NCI-H345 treated with DMSO at 0.1 percent for 48 hours (cell line): ENCODE measurements at regions not wholly inside any gene's neighbourhood (a gene's known extent, or its start where the extent isn't known, plus 50 kb on each side); places are given as distances from the start of the nearest gene placed in this dataset.
"Not testable (repeated sequence)": the region's sequence is repeated elsewhere in the genome, so short reads cannot be mapped to it uniquely, and the experiment has no call there.

ENCODE experiments used
- DNase-seq: peaks from one replicate; lab custom pipeline; 2025; ENCODE audit not compliant: unreplicated experiment; lab: John Stamatoyannopoulos, UW

DNA sequence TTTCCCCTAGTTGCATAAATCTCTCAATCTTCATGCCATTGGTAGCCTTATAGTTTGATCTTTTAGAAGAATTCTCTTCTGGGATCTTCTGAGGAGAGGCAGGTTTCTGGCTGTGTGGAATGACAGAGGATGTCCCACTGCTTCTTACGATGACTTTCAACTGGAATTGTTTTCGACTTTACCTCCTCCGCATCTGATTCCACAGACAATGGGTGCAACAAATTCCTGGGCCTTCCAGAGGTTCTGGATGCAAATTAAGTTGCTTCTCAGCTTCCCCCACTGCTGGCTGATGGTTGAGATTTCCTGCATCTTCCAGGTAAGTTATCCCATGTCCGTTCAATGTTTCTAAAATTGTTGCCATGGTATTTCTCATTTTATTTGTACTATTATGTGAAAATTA is 142.3 kb upstream of the TSC22D1 start:
- DNase-seq = no peak

DNA sequence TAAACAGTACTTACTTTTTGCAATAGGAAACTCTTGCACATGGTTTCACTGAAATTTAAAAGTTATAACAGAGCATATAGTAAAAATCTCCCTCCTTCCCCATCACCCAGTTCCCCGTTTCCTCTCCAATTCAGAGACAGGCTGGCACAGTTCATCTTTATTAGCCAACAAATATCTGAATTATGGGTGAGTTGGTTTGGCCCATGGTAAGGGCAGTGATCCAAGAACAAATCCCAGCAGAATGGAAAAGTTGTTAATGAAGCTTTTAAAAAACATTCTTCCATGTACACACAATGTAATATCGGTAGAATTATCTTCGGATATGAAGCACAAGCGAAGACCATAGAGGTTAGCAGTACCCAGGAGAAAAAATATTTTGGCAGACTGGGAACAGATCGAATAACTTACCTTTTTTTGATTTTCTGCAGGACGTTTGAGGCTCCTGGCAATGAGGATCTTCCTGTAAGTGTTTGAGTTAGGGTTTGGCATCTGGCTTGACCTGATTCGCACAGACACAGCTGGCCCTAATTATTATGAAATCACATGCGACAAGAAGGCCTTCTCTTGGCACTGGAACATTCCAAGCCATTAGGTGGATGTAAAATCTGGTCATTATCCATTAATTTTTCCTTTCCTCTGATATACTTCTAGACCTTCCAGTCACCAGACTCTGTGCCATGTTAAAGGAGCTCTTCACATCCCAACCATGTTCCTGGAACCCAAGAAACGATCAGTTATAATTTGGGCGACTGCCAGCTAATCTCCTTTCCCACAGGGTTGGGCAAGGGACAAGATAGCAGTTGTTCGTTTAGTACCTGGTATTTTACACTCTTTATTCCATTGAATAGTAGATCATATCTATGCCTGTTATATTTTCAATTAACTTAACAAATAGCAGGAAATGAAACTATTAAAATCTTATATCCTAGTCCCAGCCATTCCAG is 139.4 kb upstream of the TSC22D1 start:
- no peak for DNase-seq

DNA sequence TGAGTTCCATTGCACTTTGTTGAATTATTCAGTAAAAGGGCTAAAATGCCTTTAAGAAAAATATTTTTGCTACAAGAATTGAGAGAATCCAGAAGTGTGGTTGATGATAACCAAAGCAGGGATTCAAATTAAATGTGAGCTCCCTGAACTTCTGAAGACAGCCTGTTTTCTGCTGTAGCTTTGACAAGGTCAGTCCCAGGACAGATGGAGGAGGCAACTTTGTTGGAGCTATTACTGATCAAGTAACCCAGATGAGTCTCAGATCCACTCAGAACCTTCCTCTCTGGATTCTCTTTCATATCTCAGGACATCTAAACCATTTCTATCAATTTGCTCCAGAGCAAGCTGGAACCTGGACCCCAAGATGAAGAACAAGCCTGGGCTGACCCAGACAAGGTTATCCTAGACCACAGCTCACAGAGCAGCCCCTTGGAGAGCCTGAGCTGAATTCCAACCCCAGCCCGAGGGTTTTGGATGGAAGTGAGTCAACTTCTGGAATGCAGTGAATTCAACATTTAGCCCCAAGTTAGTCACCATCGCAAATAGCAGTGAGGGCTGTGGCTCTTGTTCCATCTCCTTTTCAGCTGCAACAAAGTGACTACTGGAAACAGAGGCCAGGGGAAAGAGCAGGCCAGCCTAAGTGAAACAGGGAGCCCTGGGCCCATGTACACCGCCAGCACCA is 137.8 kb upstream of the TSC22D1 start:
- DNase-seq = no peak

DNA sequence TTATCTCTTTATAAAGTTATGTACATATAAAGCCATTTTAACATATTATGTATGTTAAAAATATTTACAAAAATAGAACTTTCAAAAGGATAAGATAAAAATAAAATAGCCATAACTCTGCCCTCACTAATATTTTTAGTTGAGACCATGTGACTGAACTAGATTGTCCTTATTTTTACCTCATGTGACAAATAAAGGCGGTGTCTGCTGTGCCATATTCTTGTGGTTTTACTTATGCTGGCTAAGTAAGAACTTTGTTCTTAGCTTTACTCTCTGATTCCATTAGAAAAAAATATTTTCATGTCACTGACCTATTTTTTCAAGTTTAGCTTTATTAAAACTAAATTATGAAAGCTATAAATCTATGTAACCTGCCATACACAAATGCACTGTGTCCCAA is 135.6 kb upstream of the TSC22D1 start:
- DNase-seq = no peak

DNA sequence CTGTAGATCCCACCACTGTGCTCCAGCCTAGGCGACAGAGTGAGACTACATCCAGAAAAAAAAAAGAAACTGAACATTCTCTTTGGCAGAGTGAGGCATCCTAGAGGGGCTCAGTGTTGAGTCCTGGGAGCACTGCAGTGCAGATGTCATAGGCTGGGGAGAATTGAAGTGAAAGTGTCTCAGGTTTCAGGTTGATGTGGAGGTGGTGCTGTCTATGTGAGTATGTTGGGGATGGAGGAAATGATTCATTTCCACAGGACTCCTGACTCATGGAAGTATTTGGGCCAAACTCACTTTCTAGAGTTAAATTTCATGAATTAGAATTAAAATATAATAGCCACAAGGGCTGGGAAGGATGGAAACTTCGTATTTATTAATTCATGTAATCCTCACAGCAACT is 134.4 kb upstream of the TSC22D1 start:
- DNase-seq = no peak

DNA sequence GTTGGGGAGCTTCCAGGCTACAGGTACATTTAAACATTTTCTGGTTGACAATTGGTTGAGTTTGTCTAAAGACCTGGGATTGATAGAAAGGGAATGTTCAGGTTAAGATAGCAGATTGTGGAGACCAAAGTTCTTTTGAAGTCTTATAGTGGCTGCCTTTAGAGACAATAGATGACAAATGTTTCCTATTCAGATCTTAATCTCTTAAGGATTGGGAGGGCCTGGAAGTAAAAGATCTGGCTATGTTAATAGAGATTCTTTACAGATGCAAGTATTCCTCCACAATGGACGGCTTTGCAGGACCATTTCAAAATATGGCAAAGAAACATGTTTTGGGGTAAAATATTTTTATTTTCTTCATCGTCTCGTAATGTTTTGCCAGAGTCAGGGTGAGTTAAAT is 128.7 kb upstream of the TSC22D1 start:
- not testable (repeated sequence) for DNase-seq

DNA sequence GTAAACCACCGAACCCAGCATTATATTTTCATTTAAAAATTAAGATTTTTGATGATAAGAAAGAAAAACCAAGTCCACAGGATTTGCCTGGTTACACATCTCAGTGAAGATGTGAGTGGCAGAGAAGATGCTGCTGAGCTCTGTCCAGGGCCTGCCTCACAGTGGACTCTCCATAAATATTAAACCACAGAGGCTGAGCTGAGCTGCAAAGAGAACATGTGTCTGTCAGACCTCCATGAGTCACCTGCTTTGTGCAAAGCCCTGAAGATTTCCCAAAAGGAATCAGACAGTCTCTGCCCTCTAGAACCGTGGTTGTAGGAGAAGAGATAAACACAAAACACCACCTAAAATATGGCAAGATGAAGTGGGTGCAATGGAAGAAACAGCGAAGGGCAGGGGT is 127.2 kb upstream of the TSC22D1 start:
- DNase-seq = no peak

DNA sequence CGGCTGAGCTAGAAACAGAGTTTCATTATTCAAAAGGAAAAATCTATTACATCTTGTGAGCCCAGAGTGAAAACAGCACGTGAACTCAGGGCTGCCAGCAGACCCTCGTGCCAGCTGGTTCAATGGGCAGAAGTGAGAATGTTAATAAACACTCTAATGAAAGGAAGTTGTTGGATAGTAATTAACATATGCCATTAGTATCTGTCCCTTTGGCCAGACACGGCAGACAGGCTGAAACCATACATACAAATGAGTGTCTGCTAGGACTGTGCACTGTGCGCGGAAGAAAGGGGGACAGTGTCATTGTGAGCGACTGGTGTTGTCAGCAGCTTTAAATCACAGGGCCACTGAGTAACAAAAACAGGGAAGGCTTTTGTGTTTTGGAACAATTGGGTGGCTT is 121.9 kb upstream of the TSC22D1 start:
- DNase-seq = no peak

DNA sequence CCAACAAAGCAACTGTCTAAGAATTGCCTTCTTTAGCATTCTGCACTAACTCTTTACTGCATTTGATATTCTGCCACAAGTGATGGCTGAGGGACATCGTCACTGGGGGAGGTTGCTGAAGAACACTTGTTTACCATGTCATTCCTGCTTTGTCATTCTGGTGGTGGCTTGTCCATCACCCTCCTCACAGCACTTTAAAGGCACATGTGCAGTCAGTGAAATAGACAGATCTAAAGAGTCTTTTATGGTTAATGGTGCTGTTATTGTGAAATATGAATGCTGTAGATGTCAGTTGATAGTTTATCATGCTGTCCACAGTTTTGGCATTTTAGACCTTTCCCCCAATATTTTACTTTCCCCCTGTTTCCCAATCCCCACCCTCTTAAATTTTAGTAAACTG is 120.9 kb upstream of the TSC22D1 start:
- no peak for DNase-seq

DNA sequence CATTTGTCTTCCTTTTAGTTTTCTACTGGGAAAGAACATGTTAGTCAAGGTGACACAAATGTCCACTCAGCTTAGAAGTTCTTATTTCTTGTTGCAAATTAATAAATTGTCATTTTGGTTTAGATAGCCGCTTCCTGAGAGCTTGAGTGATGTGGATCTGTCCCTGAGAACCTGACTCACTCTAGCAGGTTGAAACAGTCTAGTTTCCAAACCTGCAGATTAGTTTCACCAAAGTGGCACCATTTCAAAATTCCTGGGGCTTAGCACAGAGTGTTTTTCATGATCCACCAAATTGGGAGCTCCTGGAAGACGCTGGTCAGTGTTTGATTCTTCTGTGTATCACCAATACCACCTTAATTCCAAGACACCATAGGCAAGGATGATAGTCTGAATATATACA is 119.4 kb upstream of the TSC22D1 start:
- no peak for DNase-seq

DNA sequence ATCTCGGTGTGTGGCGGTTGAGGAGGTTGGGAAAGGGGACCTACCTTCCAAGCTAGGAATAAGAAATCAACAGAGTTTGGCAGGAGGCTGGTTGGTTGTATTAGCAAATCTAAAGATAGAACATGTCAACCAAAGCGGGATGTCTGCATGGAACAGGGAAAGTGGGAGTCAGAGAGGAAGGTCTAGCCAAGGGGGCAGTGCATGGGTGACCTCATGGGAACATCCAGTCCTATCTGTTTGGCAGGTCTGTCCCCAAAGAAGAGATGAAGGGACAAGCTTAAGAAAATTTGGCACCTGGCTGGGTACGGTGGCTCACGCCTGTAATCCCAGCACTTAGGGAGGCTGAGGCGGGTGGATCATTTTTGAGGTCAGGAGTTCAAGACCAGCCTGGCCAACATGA is 118.7 kb upstream of the TSC22D1 start:
- DNase-seq = no peak

DNA sequence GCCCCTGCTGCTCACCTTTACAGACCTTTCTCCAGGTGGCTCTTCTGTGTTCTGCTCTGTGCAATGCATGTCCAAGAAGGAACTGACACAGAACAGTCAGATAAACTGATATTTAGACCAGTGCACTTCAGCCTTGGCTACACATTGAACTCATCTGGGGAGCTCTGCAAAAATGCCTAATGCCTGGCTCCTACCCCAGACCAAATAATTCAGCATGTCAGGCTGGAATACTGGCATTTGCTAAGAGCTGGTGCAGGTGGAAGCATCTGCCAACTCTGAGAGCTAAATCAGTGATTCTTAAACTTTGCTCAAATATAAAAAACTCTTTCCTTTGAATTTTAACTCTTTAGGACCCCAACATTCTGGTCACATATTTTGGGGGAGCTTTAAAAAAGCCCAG is 118.2 kb upstream of the TSC22D1 start:
- DNase-seq = no peak

DNA sequence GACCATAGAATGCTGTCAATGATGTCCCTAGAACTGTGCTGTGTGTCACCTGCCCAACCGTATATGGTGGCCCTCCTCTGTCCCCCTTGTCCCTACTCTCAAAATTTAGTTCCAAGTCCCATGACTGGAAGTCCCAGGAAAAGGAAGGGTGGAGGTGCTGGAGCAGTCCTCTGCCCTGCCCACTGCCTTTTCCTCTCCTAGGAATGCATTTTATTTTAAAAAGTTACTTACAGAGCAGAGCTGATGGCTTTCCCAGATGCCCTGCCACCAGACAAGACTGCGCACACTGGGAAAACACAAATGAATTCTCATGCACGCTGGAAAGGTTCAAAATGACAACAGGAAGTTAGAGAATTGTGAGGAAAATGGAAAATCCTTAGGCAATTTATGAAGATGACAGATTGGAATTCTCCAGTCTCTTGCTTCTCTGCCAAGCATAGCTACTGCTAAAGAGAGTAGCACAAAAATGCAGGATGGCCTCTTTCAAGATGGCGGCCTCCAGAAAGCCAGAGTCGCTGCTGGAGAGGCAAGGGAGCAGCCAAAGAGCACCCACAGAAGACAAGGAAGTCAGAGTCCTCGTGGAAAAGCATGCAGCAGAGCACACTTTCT is 117.1 kb upstream of the TSC22D1 start:
- DNase-seq = no peak

DNA sequence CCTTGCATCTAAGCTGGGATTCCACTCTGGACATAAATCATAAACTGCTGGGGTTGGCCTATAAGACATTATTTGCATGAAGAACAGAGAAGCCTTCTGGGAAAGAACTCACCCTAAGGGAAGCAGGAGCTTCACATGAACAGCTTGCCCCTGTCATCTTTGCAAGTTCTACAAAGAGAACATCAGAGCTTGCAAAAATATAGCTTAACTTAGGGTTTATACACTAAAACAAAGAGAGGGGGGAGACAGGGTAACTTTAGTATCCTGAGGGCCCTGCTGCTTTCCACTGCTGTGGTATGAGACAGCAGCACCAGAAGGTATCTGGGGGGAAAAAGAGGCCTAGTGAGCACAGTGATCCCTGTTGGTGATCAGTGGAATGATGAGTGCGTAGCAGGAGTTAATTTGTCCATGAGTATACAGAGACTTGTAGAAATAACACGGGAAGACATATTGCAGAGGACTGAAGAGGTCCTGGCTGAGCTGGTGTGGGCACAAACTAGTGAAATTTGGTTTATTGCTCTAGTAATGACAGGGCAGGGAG is 116.1 kb upstream of the TSC22D1 start:
- DNase-seq = no peak

DNA sequence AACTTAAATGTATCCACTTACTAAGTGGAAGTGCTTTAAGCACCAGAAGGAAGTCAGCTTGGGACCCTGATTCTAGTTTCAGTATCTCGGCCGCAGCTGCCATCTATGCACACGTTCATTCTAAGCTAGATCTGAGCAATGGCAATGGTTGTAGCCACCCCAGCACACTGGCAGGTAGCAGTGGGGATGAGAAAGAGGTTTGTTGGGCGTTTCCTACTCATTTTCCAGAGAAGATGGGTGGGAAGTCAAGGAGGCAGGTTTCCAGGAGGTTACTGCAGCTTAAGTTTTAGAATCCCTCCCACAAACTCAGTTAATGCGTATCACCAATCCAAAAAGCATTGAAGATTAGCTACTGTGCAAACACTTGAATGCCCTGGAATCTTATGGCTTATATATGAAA is 114.2 kb upstream of the TSC22D1 start:
- DNase-seq = no peak

DNA sequence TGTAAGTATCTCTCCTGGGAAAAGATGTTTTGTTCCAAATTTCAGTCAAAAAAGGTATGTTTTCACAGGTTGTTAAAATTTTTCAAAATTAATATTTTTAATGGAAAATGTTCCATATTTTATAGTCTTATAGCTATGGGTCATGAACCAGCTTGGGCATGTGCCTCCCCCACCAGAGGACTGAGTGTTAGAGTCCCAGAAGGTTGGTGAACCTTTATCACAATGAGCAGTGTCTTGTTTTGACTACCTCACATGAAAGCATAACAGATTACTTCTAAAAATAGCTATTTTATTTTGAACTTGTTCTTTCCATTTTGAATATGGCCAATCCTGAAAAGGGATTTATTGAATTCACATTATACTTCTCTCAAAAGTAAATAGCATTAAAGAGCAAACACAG is 112.5 kb upstream of the TSC22D1 start:
- no peak for DNase-seq

DNA sequence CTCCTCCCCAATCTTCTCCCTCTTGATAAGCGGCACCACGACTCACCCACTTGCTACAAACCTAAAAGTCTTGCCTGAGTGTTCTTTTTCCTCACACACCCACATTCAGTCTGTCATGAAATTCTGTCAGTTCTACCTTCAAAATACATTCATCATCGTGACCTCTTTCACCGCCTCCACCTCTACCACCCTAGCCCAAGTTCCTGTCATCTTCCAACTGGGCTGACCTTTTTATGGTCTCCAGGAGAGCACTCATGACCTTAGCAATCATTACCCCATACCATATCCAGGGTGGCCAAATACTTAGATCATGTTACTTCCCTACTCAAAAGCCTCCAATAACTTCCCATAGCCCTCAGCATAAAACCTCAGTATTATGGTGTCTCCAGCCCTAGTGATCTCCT is 110.4 kb upstream of the TSC22D1 start:
- DNase-seq = no peak

DNA sequence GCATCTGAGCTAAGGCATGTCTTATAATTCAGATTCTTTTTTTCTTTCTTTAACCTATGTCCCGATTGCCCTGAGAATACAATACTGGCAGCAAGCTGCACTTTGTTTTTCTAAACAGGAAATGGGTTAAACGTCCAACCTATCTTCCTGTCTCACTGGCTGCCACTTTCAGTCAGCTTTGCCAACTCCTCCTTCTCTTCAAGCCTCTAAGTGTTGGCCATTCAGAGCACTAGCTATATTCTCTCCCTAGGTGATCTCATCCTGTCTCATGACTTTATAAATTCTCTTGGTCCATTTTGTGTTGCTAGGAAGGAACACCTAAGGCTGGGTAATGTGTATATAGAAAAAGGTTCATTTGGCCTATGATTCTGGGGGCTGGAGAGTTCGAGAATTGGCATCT is 109.5 kb upstream of the TSC22D1 start:
- DNase-seq = no peak

DNA sequence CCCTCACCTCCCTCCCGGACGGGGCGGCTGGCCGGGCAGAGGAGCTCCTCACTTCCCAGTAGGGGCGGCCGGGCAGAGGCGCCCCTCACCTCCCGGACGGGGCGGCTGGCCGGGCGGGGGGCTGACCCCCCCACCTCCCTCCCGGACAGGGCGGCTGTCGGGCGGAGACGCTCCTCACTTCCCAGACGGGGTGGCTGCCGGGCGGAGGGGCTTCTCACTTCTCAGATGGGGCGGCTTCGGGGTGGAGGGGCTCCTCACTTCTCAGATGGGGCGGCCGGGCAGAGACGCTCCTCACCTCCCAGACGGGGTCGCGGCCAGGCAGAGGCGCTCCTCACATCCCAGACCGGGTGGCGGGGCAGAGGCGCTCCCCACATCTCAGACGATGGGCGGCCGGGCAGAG is 106.3 kb upstream of the TSC22D1 start:
- DNase-seq = not testable (repeated sequence)

DNA sequence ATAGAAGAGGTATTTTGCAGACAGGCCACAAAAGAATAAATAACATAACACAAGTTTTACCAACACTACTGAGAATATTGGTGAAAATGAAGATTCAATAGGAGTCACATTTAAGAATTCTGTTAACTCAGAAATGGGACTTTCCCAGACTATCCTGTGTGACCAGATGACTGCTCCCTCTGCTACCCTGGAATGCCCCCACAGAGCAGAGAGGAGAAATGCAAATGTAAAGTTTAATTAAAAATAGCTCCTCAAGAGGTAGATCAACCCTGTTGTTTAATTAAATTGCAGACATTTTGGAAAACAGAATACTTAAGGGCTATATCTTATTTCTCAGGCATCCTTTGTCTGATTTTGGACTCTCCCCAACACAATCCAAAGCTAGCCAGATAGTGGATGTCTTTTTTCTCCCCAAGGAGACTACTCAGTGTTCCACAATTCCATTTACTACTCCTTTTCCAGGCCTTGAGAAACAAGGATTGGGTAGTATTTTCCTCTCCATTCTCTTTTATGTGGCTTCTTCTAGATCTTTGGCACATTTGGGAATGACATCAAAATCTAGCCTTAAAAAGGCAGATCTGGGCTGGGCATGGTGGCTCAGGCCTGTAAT is 104.7 kb upstream of the TSC22D1 start:
- no peak for DNase-seq

DNA sequence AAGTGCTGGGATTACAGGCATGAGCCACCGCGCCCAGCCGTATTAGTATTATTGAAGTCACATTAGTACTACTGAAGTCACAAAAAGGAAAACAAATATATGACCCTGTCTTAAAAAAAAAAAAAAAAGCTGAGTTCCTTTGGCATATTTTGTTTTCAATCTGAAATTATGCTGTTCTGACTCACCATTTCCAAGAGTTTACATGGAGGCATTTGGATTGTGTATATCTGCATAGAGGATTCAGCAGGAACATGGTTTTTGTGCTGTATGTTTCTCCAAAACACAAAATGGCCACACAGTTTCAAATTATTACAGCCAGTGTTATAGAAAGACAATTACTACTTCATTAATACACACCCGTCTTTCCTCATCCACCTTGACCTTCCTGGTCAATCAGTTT is 103.5 kb upstream of the TSC22D1 start:
- DNase-seq = no peak
